ENCODE measurements at regions not wholly inside any gene's neighbourhood (a gene's known extent, or its start where the extent isn't known, plus 50 kb on each side); places are given as distances from the start of the nearest gene placed in this dataset.

- TF ChIP-seq CTCF (conservative IDR thresholded peaks at IDR 0.05; ENCODE audit: low read depth, low read length) = no peak
- no peak for TF ChIP-seq SMC3 (IDR thresholded peaks at IDR 0.05; ENCODE audit: low read depth, low read length)
- TF ChIP-seq MAZ (IDR thresholded peaks at IDR 0.05; ENCODE audit: borderline replicate concordance, low read depth, low read length) = no peak
- TF ChIP-seq MAFK (IDR thresholded peaks at IDR 0.05; ENCODE audit: low read depth, low read length) = no peak
- TF ChIP-seq POLR2A (IDR thresholded peaks at IDR 0.05; ENCODE audit: low read depth, low read length) = no peak
- no peak for TF ChIP-seq ELK1 (IDR thresholded peaks at IDR 0.05; ENCODE audit: borderline replicate concordance, low read depth, low read length)
- no peak for TF ChIP-seq USF2 (IDR thresholded peaks at IDR 0.05; ENCODE audit: low read depth, low read length)
- TF ChIP-seq RCOR1 (IDR thresholded peaks at IDR 0.05; ENCODE audit: insufficient replicate concordance, low read length) = no peak
- no peak for TF ChIP-seq RAD21 (IDR thresholded peaks at IDR 0.05; ENCODE audit: low read length)
- TF ChIP-seq CEBPB (IDR thresholded peaks at IDR 0.05; ENCODE audit: low read depth, low read length) = no peak
- no peak for TF ChIP-seq BHLHE40 (IDR thresholded peaks at IDR 0.05; ENCODE audit: low read depth, low read length)
- TF ChIP-seq CHD1 (IDR thresholded peaks at IDR 0.05; ENCODE audit: low read depth, low read length) = no peak
- no peak for TF ChIP-seq NFE2L2 (IDR thresholded peaks at IDR 0.05; ENCODE audit: low read depth, low read length)
- no peak for TF ChIP-seq MXI1 (IDR thresholded peaks at IDR 0.05; ENCODE audit: borderline replicate concordance, low read depth, low read length)
Measured at GRCh38 chr15:97890307-97890706, 70.2 kb upstream of the ARRDC4 start.

Measured in IMR-90 (cell line).